GM23338 (cell line): ENCODE measurements at regions not wholly inside any gene's neighbourhood (a gene's known extent, or its start where the extent isn't known, plus 50 kb on each side); places are given as distances from the start of the nearest gene placed in this dataset.
"Not testable (repeated sequence)": the region's sequence is repeated elsewhere in the genome, so short reads cannot be mapped to it uniquely, and the experiment has no call there.

ENCODE experiments used
- ATAC-seq: fragments of 200-7000 bp; cut with Tn5 transposase; 3 replicates; pipeline ENCODE4 v1.9.1; 2020
- DNase-seq: peaks from one replicate; pipeline ENCODE4 v3.0.0-alpha.2; 2015; ENCODE audit warnings: low spot score
- H2AFZ ChIP-seq: fragments of 200-600 bp; sonication (generic); 2 replicates; pipeline ENCODE4 v1.8.0; 2016; ENCODE audit warnings: antibody characterized with exemption, mild to moderate bottlenecking, moderate library complexity
- H3F3A ChIP-seq: fragments of 200-600 bp; sonication (generic); replicated peaks from 2 replicates; pipeline ENCODE4 v1.8.0; 2017; ENCODE audit warnings: antibody characterized with exemption, mixed run types, low read depth
- H3K27ac ChIP-seq: fragments of 200-600 bp; sonication (generic); 2 replicates; pipeline ENCODE4 v1.6.1; 2016; ENCODE audit warnings: low read depth
- H3K27me3 ChIP-seq: fragments of 200-600 bp; sonication (generic); 2 replicates; pipeline ENCODE4 v1.8.0; 2016; ENCODE audit warnings: mild to moderate bottlenecking, mixed run types, moderate library complexity; ENCODE audit not compliant: insufficient read depth
- H3K36me3 ChIP-seq: fragments of 200-600 bp; sonication (generic); 2 replicates; pipeline ENCODE4 v1.8.0; 2016; ENCODE audit warnings: mild to moderate bottlenecking; ENCODE audit not compliant: insufficient read depth
- H3K4me1 ChIP-seq: fragments of 200-600 bp; sonication (generic); 2 replicates; pipeline ENCODE4 v1.8.0; 2016; ENCODE audit warnings: mild to moderate bottlenecking, moderate library complexity; ENCODE audit not compliant: insufficient read depth
- H3K4me2 ChIP-seq: fragments of 200-600 bp; sonication (generic); 2 replicates; pipeline ENCODE4 v1.7.1; 2017; ENCODE audit warnings: mixed run types
- H3K4me3 ChIP-seq: fragments of 200-600 bp; sonication (generic); 2 replicates; pipeline ENCODE4 v1.6.1; 2016; ENCODE audit warnings: mixed run types
- H3K79me2 ChIP-seq: fragments of 200-600 bp; sonication (generic); replicated peaks from 2 replicates; pipeline ENCODE4 v1.8.0; 2017; ENCODE audit warnings: mild to moderate bottlenecking; ENCODE audit not compliant: insufficient read depth
- H3K9me2 ChIP-seq: fragments of 200-600 bp; sonication (generic); 2 replicates; pipeline ENCODE4 v1.8.0; 2017; ENCODE audit not compliant: insufficient read depth
- H4K20me1 ChIP-seq: fragments of 200-600 bp; sonication (generic); replicated peaks from 2 replicates; pipeline ENCODE4 v1.8.0; 2017; ENCODE audit warnings: mild to moderate bottlenecking; ENCODE audit not compliant: insufficient read depth
- H3K27ac Mint-ChIP-seq: 2 replicates; pipeline ENCODE4 v1.8.0; 2020; ENCODE audit warnings: inconsistent platforms, mild to moderate bottlenecking, moderate library complexity, mixed read lengths
- H3K27me3 Mint-ChIP-seq: 3 replicates; pipeline ENCODE4 v1.8.0; 2022; ENCODE audit warnings: low read depth, mild to moderate bottlenecking, moderate library complexity, mixed read lengths, inconsistent platforms; ENCODE audit not compliant: insufficient read depth, poor library complexity
- H3K36me3 Mint-ChIP-seq: 3 replicates; pipeline ENCODE4 v1.8.0; 2021; ENCODE audit warnings: low read depth, mild to moderate bottlenecking, inconsistent platforms, moderate library complexity, mixed read lengths
- H3K4me1 Mint-ChIP-seq: 3 replicates; pipeline ENCODE4 v1.8.0; 2020; ENCODE audit warnings: mild to moderate bottlenecking, inconsistent platforms, mixed read lengths
- H3K4me3 Mint-ChIP-seq: 3 replicates; pipeline ENCODE4 v1.8.0; 2021; ENCODE audit warnings: moderate library complexity, mild to moderate bottlenecking, inconsistent platforms, mixed read lengths
- H3K9me3 Mint-ChIP-seq: 3 replicates; pipeline ENCODE4 v1.8.0; 2020; ENCODE audit warnings: moderate library complexity, mild to moderate bottlenecking, inconsistent platforms, mixed read lengths
- CREB1 ChIP-seq: fragments of 250-450 bp; sonication (Bioruptor Pico); IDR thresholded peaks from 2 replicates; pipeline ENCODE4 v1.5.0; 2020; ENCODE audit warnings: low read depth, mild to moderate bottlenecking, moderate library complexity
- ETS1 ChIP-seq: IDR thresholded peaks from 2 replicates; pipeline ENCODE4 v1.6.1; 2016; ENCODE audit warnings: antibody characterized with exemption
- EZH2 ChIP-seq: fragments of 200-600 bp; sonication (generic); IDR thresholded peaks from one replicate; pipeline ENCODE4 v1.8.0; 2017; ENCODE audit warnings: antibody characterized with exemption, mild to moderate bottlenecking, low read depth; ENCODE audit not compliant: unreplicated experiment
- EZH2phosphoT487 ChIP-seq: fragments of 200-600 bp; sonication (generic); IDR thresholded peaks from one replicate; pipeline ENCODE4 v1.8.1; 2018; ENCODE audit warnings: antibody characterized with exemption; ENCODE audit not compliant: unreplicated experiment
- POLR2AphosphoS5 ChIP-seq: IDR thresholded peaks from 2 replicates; pipeline ENCODE4 v1.6.1; 2016; ENCODE audit warnings: antibody characterized with exemption, low read depth
- REST ChIP-seq: IDR thresholded peaks from one replicate; pipeline ENCODE4 v1.6.1; 2018; ENCODE audit warnings: antibody characterized with exemption; ENCODE audit not compliant: unreplicated experiment
- ZNF114 ChIP-seq: fragments of 250-450 bp; sonication (Bioruptor Pico); IDR thresholded peaks from 2 replicates; pipeline ENCODE4 v1.5.0; 2020; ENCODE audit warnings: mild to moderate bottlenecking, moderate library complexity
- ZNF331 ChIP-seq: fragments of 250-450 bp; sonication (Bioruptor Pico); IDR thresholded peaks from 2 replicates; pipeline ENCODE4 v1.5.0; 2020; ENCODE audit warnings: low read depth, mild to moderate bottlenecking, moderate library complexity
- ZNF462 ChIP-seq: fragments of 250-450 bp; sonication (Bioruptor Pico); IDR thresholded peaks from 2 replicates; pipeline ENCODE4 v1.5.0; 2020; ENCODE audit warnings: mild to moderate bottlenecking, moderate library complexity
- TF ChIP-seq, protein P1 (sequence below), 2 experiments: fragments of 200-600 bp in 1 of 2; sonication (generic) in 1 of 2; conservative IDR thresholded peaks; 2 replicates each; pipeline versions ENCODE4 v1.5.1 to v1.6.1; 2016 to 2017; ENCODE audit warnings: antibody characterized with exemption in 2 of 2, low read depth in 2 of 2, mild to moderate bottlenecking in 2 of 2, moderate library complexity in 1 of 2

DNA sequence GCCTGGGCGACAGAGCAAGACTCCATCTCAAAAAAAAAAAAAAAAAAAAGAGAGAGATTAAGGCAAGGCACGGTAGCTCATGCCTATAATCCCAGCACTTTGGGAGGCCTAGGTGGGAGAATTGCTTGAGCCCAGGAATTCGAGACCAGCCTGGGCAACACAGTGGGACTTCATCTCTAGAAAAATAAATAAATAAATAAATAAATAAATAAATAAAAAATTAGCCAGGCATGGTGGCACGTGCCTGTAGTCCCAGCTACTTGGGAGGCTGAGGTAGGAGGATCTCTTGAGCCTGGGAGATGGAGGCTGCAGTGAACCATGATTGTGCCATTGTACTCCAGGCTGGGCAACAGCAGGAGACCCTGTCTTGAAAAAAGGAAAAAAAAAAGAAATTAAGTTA, 108.7 kb upstream of the GOLGA8J start:
- H3K79me2 ChIP-seq, H3K4me3 ChIP-seq, H3K27ac ChIP-seq, H3K4me1 Mint-ChIP-seq, H3K4me2 ChIP-seq, H3K4me1 ChIP-seq, H2AFZ ChIP-seq, H3K9me3 Mint-ChIP-seq, H3K36me3 ChIP-seq, H3K9me2 ChIP-seq, ATAC-seq, H3K4me3 Mint-ChIP-seq, H3K36me3 Mint-ChIP-seq, H4K20me1 ChIP-seq, DNase-seq, H3K27ac Mint-ChIP-seq, H3F3A ChIP-seq: not testable (repeated sequence)
- H3K27me3 ChIP-seq = peaks cover 13% of the 10 kb centered on the region
- peaks cover 14% of the 10 kb centered on the region for H3K27me3 Mint-ChIP-seq

DNA sequence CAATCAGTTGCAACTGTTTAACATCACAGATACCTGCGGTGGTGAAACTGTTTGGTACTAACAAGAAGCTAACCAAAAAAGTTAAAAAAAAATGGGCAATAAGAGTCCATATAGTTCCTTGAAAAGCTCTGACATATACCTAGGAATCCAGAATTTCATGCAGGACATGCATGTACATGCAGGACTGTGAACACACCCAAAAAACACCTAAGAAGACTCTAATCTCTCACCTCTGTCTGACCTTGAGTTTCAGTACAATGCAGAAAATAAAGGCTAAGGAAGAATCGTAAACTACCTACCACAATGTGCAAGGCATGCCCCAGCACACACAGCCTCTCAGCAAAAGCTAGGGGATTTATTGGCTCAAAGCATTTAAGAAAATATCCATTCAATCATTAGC, 110.7 kb upstream of the GOLGA8J start:
- Histone ChIP-seq H3K4me3 (no peak overlapping the region), H3K27ac (no peak overlapping the region), H3K79me2 (no peaks in the 10 kb centered on the region), H3K4me2 (no peak overlapping the region), H3K27me3 (peaks cover 30% of the 10 kb centered on the region), H4K20me1 (no peaks in the 10 kb centered on the region), H3K9me2 (0 out of 2 replicates have a peak, but pooled peaks cover 4% of the 10 kb centered on the region), H2AFZ (no peak overlapping the region), H3F3A (0 out of 2 replicates have a peak, but pooled peaks cover 7% of the 10 kb centered on the region), H3K4me1 (no peaks in the 10 kb centered on the region), H3K36me3 (no peaks in the 10 kb centered on the region; the same call in 1 of the 2 replicates)
- no peak overlapping the region for H3K27ac Mint-ChIP-seq
- H3K36me3 Mint-ChIP-seq = peaks cover 5% of the 10 kb centered on the region; the same call in 2 of the 3 replicates
- DNase-seq (no peak), ATAC-seq (no peak)
- no peak overlapping the region for H3K4me3 Mint-ChIP-seq
- H3K9me3 Mint-ChIP-seq = peaks cover 10% of the 10 kb centered on the region
- peaks cover 28% of the 10 kb centered on the region for H3K27me3 Mint-ChIP-seq
- H3K4me1 Mint-ChIP-seq = 0 out of 3 replicates have a peak, but pooled peaks cover 3% of the 10 kb centered on the region
- no peak for TF ChIP-seq REST
- TF ChIP-seq EZH2 = no peak
- no peak for TF ChIP-seq CREB1 (CRISPR knock-in tag)
- no peak for TF ChIP-seq ETS1
- no peak for TF ChIP-seq ZNF114 (CRISPR knock-in tag)
- TF ChIP-seq, protein P1, sequence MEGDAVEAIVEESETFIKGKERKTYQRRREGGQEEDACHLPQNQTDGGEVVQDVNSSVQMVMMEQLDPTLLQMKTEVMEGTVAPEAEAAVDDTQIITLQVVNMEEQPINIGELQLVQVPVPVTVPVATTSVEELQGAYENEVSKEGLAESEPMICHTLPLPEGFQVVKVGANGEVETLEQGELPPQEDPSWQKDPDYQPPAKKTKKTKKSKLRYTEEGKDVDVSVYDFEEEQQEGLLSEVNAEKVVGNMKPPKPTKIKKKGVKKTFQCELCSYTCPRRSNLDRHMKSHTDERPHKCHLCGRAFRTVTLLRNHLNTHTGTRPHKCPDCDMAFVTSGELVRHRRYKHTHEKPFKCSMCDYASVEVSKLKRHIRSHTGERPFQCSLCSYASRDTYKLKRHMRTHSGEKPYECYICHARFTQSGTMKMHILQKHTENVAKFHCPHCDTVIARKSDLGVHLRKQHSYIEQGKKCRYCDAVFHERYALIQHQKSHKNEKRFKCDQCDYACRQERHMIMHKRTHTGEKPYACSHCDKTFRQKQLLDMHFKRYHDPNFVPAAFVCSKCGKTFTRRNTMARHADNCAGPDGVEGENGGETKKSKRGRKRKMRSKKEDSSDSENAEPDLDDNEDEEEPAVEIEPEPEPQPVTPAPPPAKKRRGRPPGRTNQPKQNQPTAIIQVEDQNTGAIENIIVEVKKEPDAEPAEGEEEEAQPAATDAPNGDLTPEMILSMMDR (conservative IDR thresholded peaks at IDR 0.05; ENCODE audit: low read depth in 2 of 2) = no peak
- TF ChIP-seq ZNF331 (CRISPR knock-in tag) = no peak
- no peak for TF ChIP-seq POLR2AphosphoS5
- no peak for TF ChIP-seq EZH2phosphoT487
- TF ChIP-seq ZNF462 (CRISPR knock-in tag) = no peak
